GM18861 (cell line): ENCODE measurements at regions not wholly inside any gene's neighbourhood (a gene's known extent, or its start where the extent isn't known, plus 50 kb on each side); places are given as distances from the start of the nearest gene placed in this dataset.

Experiments used
- ATAC-seq: cut with Tn5 transposase; IDR thresholded peaks from one replicate; pipeline ENCODE4 v1.9.1; 2021; ENCODE audit not compliant: unreplicated experiment

DNA sequence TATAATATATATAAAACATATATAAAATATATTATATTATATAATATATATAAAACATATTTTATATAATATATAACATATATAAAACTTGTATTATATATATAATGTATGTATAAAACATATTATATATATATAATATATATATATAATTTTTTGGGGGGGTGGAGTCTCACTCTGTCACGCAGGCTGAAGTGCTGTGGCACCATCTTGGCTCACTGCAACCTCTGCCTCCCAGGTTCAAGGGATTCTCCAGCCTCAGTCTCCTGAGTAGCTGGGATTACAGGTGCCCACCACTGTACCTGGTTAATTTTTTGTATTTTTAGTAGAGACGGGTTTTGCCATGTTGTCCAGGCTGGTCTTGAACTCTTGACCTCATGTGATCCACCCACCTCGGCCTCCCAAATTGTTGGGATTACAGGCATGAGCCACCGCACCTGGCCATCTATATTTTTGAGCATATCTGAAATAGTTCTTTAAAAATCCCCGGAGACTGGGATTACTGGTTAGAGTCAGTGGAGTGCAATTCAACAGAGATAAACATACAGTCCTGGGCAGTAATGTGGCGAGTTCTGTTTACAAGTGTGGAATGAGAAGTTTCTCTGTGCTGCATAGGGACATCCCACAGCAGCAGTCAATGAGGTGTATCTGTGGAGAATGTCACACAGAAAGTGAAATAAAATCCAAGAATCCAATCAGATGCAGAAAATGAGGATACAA, 208.4 kb downstream of the MYCN start:
- no peak for ATAC-seq

DNA sequence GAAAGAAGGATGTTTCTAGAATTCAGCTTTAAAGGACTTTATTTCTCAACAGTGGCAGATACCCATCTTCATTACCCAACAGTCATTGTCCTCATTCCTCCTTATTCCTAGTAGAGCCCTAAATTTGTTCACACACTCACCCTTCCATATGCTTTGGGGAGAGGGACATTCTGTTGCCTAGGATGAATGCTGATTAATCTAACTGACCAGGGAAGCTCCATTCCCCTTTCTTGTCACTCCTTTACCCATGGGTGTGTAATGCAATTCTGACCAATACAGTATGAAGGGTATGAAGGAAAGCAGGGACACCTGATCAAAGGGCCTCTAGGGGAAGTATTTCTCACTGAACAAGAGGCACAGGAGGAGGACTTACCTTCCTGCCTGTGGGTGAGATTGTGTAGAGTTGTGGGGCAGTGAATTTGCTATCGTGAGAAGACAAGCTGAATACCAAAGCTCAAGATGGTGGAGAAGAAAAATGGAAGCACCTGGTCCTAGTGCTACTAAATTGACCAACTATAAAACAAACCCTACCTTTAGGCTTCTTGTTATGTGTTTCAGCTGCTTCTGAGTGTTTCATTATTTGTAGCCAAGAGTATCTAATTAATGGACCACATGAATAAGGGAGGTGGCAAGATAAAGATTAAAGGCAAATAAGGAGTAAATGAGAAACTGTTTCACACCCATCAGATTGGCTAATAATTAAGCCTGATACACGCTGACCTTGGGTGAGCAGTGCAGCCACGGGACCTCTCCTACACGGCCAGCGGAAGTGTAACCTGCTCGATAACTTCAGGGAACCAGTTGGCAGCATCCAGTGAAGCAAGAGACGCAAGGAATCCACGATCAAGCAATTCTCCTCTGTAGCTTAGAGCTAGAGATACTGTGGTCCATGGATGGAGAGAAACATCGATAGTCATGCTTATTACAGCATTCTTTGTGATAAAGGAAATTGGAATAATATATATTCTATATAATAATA, 202.3 kb downstream of the MYCN start:
- ATAC-seq, result no peak

DNA sequence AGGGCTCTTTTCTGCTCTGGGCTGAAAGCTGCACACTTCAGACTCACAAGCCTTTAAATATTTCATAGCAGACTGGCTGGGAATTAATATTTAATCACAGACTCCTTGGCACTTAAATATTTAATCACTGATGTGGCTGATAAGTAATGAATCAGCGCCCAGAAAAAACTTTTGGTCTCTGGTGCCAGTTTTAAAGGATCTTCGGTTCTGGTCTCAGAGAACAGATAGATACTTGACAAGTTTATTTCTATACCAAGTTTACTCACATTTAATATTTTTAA, 201.2 kb downstream of the MYCN start:
- ATAC-seq, result no peak

DNA sequence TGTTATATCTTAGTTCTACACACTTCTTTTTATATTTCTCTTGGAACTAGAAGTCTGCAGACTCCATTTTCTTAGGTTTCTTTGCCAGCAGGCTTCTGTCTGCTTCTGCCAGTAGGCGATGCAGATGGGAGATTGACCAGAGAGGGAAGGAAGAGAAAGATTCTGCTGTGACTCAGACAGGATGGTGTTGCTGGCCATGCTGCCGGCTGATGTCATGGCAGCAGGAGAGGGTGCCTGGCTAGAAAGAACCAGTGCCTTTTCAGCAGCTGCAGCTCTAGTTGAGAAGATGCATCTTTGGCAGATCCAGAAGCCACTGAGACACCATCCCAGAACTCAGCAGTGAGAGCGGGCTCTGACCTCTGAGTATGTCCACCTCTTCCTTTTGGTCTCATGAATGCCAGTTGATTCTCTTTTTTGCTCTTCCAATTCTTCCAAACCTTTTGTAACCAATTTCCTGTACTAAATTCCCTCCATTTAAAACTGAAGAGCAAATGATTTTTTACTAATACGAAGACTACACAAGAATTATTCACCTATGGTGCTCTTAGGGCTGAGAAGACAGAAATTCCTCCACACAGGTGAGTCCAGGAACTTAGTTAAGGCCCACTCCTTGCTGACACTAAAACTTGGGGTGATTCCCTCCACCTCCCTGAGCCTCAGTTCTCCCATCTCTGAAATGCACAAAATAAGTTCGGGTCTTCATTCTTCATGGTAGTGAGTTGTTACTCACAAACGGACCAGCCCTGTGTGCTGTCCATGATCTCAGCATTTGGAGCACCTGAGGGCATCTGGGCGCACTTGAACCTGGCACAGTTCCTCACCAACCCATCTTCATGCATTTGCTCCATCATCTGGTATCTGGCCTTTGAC, 200.7 kb downstream of the MYCN start:
- no peak for ATAC-seq

DNA sequence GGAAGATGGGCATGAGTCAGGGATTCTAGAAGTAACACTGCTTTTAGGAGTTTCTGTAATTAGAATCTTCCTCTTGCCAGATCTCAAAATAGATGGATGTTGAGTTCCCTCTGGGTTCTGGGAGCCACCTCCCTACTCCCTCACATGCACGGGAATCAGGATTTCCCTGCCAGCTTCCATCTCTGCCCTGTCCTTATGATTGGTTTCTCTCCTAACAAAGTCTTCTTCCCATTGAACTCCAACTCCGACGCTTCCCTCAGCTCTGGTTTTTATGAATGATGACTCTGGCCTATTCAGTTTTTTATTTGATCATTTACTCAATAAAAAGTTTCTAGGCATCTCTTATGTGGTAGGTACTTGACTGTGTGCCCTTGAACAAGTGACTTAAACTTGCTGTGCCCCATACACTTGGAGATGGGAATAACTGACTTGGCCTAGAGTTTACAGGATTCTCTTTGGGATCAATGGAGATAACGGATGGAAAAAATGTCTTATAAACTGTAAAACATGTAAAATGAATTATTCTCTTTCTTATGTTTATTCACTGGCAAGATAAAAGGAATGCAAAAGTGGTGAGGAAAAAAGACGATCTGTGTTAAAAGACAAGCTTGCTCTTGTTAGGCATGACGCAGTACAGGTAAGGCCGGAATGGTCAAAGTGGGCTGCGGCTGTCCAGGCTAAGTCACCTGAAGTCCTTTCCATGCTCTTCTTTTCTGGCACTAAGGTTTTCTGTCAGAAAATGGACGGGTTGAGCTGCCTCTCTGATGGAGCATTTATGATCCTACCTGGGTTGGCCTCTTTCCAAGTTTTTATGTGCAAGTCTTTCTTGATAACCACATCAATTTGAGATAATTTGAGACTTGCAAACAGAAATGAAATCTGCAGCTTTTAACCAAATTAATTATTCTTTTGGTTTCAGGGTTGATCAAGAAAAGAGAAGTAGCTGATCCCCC, 199.6 kb downstream of the MYCN start:
- ATAC-seq, result no peak

DNA sequence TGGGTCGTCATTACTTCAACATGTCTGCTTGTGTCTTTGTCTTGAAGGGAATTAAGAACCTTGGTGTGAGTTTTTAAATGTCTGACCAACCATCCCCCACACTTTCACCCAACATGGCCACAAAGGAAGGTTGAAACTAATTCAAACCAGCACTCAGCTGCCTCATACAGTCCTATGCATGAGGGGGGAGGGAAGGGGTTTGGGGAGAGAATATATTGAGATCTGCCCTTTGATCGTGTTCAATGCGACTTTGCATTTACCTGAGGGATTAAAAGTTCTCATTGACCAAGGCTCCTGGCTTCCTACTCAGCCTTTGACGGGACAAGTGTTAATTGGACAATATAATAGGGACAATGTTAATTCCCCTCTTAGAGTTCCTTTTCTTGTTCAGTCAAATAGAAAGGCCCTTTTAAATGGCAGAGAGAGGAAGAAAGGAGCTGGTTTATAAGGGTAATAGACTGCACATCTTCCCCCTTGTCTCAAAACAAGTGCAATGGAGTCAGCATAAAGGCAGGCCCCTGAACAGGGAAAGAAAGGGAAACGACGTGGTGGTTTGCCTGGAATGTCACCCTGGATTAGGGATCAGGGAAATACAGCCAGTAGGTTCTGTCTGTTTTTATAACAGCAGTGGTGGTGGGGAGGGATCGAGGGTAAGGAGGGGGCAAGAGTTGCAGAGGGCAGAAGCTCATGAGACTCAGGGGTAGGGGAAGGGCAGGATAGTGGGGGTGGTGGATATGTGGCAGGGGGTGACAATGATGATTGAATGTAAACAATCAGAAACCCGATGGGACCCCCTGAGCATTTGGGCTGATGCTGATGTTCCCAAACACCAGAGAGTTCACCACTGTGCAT, 198.7 kb downstream of the MYCN start:
- ATAC-seq, result no peak

DNA sequence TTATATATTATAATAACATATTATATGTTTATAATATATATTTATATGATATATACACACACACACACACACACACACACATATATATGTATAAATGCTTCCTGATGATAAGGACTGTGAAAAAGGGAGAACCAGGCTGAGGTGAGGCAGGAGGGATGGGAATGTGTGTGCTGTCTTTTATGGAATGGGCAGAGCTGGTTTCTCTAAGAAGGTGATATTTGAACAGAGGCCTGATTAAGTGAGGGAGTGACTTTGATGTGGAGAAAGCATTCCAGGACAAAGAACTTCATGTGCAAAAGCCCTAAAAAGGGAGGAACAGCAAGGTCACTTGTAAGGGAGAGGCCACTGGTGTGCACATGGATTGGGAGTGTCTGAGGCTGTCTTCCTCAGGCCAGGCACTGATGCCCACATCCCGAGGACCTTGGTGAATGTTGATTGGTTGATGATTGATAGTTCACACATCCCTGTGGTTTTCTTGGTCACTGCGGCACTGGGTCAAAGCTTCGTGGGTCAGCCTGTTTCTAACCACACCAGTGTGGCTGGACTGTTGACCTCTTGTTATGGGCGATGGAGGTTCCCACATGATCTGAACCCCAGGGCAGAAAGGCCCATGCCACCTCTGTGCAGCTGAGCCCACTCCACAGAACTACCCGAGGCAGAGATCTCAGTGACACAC, 196.9 kb downstream of the MYCN start:
- ATAC-seq, result no peak

DNA sequence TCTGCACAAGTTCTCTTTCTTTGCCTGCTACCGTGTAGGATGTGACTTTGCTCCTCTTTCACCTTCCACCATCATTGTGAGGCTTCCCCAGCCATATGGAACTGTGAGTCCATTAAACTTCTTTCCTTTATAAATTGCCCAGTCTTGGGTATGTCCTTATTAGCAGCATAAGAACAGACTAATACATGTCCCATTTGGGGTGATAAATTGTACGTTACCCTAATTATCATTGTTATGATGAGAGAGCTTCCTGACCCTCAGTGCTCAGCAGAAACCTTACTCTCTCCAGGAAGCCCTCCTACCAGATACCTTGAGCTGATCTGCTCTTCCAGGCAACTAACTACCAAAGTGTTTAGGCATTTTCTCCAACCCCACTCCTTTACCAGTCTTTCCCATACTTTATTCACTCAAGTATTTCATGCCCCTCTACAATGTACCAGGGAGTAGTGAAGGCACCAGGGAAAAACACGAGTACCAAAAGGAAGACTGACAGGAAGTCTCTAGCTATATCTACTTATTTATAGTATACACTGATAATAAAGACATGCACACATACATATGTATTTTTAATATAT, 196.2 kb downstream of the MYCN start:
- ATAC-seq, result no peak

DNA sequence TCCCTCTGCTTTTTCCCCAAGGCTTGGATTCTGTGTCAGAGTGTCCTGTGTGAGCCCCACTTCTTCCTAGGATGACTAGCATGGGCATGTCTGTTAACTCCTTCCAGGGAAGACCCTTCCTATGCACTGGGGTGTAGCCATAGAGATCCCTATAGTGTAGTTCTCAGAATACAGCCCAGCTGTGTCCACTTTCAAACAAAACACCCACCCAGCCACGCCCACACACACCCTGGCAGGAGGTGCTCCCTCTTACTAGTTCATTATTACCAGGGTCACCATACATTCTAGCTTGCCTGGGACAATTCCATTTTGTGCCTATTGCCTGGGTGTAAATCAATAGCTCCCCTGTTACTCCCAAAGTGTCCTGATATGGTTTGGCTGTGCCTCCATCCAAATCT, 195.6 kb downstream of the MYCN start:
- ATAC-seq, result no peak

DNA sequence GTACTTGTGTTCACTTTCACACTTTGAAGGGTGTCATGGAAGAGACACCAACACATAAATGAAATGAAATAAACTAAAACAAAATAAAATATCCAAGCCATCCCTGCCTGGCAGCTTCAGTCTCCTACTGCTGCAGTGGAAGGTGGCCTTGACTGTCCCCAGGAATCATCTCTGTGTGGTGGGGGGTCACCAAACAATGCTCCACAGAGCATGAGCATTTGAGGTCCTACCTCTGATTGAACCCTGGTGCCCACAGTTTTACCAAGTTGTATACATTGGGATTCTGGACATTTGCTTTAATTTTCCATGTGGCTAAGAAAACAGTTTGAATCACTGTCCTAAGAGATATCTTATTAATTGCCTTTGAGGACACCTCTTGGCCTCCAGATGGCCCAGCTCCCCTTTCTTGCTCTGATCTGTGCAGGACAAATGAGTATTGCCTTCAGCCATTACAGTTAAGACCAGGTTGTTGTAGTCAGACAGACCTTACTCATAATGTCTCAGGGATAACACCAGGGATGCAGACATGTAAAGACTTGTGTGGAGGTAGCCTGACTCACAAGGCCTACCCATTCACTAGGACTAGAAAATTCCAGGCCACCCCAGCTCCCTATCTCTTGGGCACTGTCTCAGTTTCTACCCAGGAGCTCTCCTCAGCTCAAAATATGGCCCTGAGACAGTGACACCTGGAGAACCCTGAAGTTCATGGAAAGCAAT, 195.0 kb downstream of the MYCN start:
- no peak for ATAC-seq

DNA sequence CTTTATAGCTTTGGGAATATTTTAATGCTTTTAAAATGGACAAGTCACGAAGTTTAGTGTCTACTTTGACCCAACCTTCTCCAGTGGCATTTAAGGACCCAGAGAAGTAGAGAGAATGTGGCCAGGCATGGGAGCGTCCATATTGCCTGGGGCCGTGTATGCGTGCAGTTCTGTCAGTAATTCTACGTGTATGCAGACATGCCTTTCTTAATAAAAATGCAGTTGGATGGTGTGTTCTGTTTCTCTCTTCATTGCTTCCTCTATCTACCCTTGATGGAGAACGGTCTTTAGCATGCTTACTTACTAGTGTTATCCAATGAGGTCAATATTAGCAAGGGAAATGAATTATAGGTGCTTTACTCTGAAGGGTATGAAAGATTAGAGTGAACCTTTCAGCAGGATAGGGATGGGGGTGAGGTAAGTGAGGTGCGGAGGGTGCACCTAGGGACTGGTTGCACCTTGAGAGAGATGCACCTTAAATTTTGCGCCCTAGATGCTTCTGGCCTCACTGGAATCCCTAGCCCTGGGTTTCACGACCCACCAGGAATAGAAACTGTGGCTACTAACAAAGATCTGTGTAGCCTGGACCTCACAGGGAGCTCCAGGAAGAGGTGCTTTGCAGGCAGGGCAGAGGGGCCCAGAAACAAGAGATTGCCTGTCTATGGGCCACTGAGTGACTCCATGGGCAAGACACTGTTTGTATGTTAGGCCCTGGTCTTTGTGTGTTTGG, 194.3 kb downstream of the MYCN start:
- no peak for ATAC-seq

DNA sequence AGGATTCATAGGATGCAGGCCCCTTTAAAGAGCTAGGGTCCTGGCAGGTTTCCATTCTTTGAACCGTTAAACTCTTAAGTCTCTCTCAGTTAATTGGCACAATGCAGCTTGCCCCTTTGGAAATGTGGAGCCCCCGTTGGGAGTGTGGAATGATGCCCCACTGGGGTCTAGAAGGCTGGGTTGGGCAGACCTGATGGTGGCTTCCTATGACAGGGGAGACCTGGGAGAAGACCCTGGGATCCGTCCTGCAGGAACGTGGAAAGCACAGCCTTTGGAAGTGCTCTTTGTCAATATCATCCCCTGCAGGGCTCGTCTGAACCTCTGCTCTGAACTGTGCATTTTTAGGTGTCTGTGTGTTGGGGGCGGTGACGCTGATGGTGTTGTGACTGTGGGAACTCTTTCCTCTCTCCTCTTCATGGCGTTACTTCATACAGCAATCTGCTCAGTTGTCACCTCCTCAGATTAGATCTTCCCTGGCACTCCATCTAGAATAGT, 190.6 kb downstream of the MYCN start:
- no peak for ATAC-seq

DNA sequence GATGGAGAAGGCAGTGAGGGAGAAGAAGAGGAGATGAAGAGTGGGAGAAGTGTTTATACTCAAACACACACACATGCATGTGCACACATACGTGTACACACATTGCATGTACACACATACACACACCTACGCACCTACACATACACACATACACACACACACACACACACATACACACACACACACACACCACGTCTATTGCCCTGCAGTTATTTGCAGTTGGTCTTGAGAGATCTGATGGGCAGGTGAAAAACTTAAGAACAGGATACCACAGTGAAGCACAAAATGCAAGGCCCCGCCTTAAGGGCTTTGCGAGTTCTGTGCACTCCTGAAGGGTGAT, 190.2 kb downstream of the MYCN start:
- no peak for ATAC-seq

DNA sequence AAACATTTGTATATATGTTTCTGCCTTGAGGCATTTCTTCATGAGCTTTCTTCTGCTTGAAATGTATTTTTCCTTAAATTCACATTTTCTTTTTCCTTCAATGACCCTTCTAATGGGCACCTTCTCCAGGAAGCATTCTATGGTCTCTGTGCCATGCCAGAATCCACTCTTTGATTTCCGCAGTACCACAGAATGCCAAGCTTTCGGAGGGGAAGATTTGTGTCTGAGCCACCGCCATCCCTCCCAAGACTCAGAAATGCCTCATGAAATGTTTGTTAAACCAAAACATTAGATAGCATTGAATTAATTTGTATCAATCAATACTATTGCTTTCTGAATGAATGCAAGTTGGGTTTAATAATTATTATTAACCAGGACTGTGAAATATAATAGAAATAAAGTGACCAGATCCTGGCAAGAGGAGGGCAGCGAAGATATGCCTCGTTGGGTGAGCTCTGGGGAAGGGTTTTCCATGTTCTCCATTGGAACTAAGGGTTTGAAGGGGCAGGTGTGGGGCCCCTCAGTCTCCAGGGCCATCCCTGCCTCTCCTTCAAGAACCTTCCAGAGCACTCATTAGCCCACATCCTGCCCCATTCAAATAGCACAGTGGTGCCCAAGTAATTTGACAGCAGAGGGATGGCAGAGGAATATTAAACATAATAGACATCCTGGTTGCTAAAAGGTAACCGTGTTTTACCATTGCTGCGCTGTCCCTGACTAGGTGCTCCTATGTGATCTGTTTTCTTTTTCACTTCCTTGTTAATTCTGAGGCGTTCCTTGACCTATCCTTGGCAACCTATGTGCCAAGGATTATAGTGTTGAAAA, 189.6 kb downstream of the MYCN start:
- no peak for ATAC-seq

DNA sequence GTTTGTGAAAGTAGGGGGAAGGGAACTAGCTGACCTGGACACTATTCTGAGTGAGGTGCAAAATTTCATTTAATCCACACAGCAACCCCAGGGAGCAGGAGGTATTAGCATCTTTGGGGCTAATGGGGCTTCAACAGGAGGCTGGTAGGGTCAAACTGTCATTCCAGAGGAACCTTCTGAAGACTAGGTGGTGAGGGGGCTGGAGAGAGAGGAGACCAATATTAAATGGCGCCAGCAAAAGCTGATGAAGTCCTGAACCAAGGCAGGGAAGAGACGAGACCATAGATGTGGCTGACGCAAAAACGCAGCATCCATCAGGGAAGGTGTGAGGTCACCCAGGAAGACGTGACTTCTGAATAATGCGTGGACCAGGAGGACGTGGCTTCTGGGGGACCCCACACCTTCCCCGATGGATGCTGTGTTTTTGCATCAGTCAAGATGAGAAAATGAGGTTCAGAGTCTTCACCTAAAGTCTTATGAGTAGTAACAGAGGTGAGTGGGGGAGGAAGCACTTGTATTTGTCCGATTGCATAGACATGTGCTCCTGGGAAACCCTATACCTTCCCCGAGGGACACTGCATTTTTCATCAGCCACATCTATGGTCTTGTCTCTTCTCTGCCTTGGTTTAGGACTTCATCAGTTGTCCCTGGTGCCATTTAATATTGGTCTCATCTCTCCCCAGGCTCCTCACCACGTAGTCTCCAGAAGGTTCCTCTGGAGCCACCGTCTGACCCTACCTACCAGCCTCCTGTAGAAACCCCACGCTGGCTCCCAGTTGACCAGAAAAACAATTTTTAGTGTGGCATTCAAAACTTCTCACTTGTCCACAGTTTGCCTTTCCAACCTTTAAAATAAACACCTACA, 188.6 kb downstream of the MYCN start:
- ATAC-seq, result no peak
